ENCODE measurements at regions not wholly inside any gene's neighbourhood (a gene's known extent, or its start where the extent isn't known, plus 50 kb on each side); places are given as distances from the start of the nearest gene placed in this dataset.

GRCh38 chr18:68418226-68418868 is 296.6 kb downstream of the TMX3 start:
- TF ChIP-seq, protein P1, sequence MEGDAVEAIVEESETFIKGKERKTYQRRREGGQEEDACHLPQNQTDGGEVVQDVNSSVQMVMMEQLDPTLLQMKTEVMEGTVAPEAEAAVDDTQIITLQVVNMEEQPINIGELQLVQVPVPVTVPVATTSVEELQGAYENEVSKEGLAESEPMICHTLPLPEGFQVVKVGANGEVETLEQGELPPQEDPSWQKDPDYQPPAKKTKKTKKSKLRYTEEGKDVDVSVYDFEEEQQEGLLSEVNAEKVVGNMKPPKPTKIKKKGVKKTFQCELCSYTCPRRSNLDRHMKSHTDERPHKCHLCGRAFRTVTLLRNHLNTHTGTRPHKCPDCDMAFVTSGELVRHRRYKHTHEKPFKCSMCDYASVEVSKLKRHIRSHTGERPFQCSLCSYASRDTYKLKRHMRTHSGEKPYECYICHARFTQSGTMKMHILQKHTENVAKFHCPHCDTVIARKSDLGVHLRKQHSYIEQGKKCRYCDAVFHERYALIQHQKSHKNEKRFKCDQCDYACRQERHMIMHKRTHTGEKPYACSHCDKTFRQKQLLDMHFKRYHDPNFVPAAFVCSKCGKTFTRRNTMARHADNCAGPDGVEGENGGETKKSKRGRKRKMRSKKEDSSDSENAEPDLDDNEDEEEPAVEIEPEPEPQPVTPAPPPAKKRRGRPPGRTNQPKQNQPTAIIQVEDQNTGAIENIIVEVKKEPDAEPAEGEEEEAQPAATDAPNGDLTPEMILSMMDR (IDR thresholded peaks at IDR 0.05; ENCODE audit: poor library complexity) = no peak
- no peak for TF ChIP-seq EZH2 (IDR thresholded peaks at IDR 0.05; ENCODE audit: borderline replicate concordance)

All from hepatocyte (in vitro differentiated cells).